Activated T-cell treated with anti-CD3 and anti-CD28 coated beads, Interleukin-2, amount 50 U/mL, for 24 hours (primary cell): ENCODE measurements at regions not wholly inside any gene's neighbourhood (a gene's known extent, or its start where the extent isn't known, plus 50 kb on each side); places are given as distances from the start of the nearest gene placed in this dataset.
A peak's percentile ranks its signal among the peaks of the same experiment; 100 is the strongest.
"Not testable (repeated sequence)": the region's sequence is repeated elsewhere in the genome, so short reads cannot be mapped to it uniquely, and the experiment has no call there.

Experiments
- DNase-seq: peaks from one replicate; pipeline ENCODE4 v3.0.0-alpha.2; 2020
- H3K27ac Mint-ChIP-seq: 2 replicates; pipeline ENCODE4 v1.8.0; 2020; ENCODE audit warnings: mild to moderate bottlenecking, mixed read lengths
- H3K27me3 Mint-ChIP-seq: 2 replicates; pipeline ENCODE4 v1.8.0; 2020; ENCODE audit warnings: mixed read lengths
- H3K36me3 Mint-ChIP-seq: 2 replicates; pipeline ENCODE4 v1.8.0; 2020; ENCODE audit warnings: low read depth, mixed read lengths
- H3K4me1 Mint-ChIP-seq: 2 replicates; pipeline ENCODE4 v1.8.0; 2020; ENCODE audit warnings: low read depth, mixed read lengths
- H3K4me3 Mint-ChIP-seq: 2 replicates; pipeline ENCODE4 v1.8.0; 2020; ENCODE audit warnings: mild to moderate bottlenecking, moderate library complexity, mixed read lengths
- H3K9me3 Mint-ChIP-seq: 2 replicates; pipeline ENCODE4 v1.8.0; 2020; ENCODE audit warnings: mixed read lengths

DNA sequence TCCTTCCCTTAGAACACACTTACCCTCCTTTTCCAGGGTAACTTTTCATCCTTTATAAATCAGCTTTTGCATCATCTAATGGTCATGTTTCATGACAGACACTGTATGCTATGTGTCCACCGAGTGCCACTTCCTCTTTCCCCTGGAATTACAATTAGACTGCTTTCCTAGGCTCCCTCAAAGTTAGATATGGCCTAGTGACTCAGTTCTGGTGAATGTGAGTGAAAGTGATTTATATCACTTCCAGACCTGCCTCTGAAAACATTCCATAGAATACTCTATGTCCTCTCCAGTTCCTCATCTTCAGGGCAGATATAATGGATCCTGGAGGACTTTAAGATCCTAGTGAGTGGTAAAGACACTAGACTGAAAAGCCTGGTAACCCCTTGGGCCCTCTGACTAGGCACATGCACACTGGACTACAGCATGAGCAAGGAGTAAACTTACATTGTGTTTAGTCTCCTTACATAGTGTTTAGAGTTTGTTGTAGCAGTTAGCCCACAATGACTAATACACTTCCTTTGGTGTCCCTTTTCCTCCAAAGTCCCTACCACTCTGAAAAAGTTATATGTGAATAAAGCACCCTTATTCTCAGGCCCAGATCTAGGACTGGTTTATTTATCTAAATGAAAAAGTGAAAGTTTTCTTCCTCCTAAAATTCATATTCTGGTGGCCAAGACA, 59.3 kb downstream of the GPR88 start:
- H3K9me3 Mint-ChIP-seq = peaks cover 20% of the 10 kb centered on the region
- H3K36me3 Mint-ChIP-seq = no peaks in the 10 kb centered on the region
- no peaks in the 10 kb centered on the region for H3K4me1 Mint-ChIP-seq
- H3K27ac Mint-ChIP-seq = no peak overlapping the region
- peaks cover 3% of the 10 kb centered on the region for H3K27me3 Mint-ChIP-seq
- no peak overlapping the region for H3K4me3 Mint-ChIP-seq
- DNase-seq = no peak

DNA sequence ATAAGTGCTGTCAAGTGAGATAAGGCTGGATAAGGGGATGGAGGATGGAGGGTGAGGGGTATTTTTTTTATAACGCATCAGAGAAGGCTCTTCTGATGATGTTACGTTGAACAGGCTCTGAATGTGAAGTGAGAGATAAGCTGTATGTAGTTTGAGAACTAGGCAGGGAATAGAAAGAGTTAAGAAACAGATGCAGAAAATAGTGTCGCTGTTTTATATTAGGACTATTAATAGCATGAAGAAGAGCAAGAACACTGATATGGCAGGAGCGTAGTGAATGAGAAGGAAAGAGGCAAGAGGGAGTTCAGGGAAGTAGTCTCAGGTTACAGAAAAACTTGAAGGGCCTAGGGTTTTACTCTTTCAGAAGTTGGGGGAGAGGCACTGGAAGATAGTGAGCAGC, 59.8 kb downstream of the GPR88 start:
- Mint-ChIP-seq H3K4me3 (no peak overlapping the region), H3K27me3 (peaks cover 3% of the 10 kb centered on the region), H3K4me1 (no peaks in the 10 kb centered on the region), H3K36me3 (no peaks in the 10 kb centered on the region), H3K9me3 (peaks cover 25% of the 10 kb centered on the region), H3K27ac (no peak overlapping the region)
- no peak for DNase-seq

DNA sequence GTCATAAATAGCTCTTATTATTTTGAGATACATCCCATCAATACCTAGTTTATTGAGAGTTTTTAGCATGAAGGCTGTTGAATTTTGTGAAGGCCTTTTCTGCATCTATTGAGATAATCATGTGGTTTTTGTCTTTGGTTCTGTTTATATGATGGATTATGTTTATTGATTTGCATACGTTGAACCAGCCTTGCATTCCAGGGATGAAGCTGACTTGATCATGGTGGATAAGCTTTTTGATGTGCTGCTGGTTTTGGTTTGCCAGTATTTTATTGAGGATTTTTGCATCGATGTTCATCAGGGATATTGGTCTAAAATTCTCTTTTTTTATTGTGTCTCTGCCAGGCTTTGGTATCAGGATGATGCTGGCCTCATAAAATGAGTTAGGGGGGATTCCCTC, 62.4 kb downstream of the GPR88 start:
- peaks cover 36% of the 10 kb centered on the region for H3K9me3 Mint-ChIP-seq
- not testable (repeated sequence) for DNase-seq, H3K36me3 Mint-ChIP-seq, H3K4me3 Mint-ChIP-seq, H3K27me3 Mint-ChIP-seq, H3K4me1 Mint-ChIP-seq, H3K27ac Mint-ChIP-seq

DNA sequence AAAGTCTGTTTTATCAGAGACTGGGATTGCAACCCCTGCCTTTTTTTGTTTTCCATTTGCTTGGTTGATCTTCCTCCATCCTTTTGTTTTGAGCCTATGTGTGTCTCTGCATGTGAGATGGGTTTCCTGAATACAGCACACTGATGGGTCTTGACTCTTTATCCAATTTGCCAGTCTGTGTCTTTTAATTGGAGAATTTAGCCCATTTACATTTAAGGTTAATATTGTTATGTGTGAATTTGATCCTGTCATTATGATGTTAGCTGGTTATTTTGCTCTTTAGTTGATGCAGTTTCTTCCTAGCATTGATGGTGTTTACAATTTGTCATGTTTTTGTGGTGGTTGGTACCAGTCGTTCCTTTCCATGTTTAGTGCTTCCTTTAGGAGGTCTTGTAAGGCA, 64.1 kb downstream of the GPR88 start:
- Mint-ChIP-seq H3K27me3 (peaks cover 17% of the 10 kb centered on the region), H3K9me3 (peaks cover 37% of the 10 kb centered on the region)
- H3K4me1 Mint-ChIP-seq, DNase-seq, H3K27ac Mint-ChIP-seq, H3K4me3 Mint-ChIP-seq, H3K36me3 Mint-ChIP-seq: not testable (repeated sequence)

DNA sequence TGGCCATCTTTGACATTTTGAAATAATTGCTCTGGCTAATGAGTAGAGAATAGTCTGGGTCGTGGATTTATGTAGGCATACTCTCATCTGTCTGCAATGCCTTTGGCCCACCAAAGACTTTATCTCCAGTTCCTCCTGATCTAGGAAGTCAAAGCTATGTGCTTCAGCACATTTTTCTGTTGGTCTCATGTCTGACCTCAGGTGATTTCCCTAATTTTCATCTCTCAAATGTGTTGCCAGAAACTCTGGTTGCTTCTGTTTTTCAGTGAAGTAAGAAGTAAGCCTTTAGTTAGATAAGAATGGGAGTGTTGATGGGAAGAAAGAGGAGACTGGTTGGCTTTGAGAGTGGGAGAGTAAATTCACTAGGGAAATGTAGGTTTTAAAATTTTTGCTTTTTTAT, 66.4 kb downstream of the GPR88 start:
- H3K36me3 Mint-ChIP-seq = no peaks in the 10 kb centered on the region

DNA sequence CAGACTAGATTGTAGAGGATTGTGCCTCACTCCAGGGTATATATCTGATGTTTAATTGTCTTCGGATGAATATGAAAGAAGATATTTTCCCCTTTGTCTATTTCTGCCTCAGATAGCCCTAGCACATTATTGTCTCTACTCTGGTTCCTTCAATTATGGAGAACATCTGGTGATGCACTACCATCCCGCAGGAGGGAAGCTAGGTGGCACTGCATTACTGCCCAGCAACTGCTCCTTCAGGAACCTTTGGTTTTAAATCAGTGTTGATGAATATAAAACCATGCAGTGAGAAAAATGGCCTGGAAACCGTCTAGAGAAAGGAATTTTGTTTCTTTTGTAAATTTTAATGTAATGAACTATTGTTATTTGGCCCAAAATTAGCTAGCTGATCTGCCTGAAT, 68.5 kb downstream of the GPR88 start:
- H3K27ac Mint-ChIP-seq = no peak overlapping the region
- no peak overlapping the region for H3K4me3 Mint-ChIP-seq
- H3K27me3 Mint-ChIP-seq = peaks cover 16% of the 10 kb centered on the region
- no peaks in the 10 kb centered on the region for H3K36me3 Mint-ChIP-seq
- H3K9me3 Mint-ChIP-seq = peaks cover 23% of the 10 kb centered on the region
- no peaks in the 10 kb centered on the region for H3K4me1 Mint-ChIP-seq
- DNase-seq = no peak

More for the DNA sequence above, 66.4 kb downstream of the GPR88 start:
- DNase-seq = no peak
- Mint-ChIP-seq H3K4me3 (no peak overlapping the region), H3K27ac (no peak overlapping the region), H3K9me3 (peaks cover 37% of the 10 kb centered on the region), H3K27me3 (peaks cover 17% of the 10 kb centered on the region), H3K4me1 (no peaks in the 10 kb centered on the region)

DNA sequence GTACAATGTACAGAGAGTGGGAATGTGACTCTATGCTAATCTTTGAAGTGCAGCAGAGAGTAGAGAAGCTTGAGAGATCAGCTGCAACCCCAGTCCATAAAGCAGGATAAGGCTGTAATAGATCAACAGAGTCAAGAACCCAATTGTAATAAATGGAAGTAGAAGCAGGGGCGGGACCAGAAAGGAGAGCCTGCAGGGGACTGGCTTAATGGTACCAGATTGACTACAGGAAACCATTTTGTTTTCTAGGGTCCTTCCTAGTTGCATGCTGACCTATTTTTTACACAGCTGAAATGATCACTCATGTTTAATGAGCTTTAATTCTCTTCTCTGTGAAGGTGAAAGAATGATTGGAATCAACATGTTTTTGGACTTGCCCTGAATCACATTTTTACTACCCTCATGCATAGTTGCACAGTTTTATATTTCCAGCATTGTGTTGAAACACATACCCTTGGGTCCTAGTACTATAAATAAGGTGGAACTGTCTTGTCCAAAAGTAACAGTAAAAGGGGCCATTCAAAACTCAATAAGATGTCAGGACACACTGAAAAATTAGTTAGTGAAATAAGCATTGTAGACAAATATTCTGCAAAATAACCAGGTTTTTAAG, 69.8 kb downstream of the GPR88 start:
- Mint-ChIP-seq H3K27me3 (peaks cover 17% of the 10 kb centered on the region), H3K36me3 (no peaks in the 10 kb centered on the region), H3K4me3 (no peak overlapping the region), H3K4me1 (no peaks in the 10 kb centered on the region), H3K27ac (no peak overlapping the region), H3K9me3 (peaks cover 12% of the 10 kb centered on the region)
- no peak for DNase-seq

DNA sequence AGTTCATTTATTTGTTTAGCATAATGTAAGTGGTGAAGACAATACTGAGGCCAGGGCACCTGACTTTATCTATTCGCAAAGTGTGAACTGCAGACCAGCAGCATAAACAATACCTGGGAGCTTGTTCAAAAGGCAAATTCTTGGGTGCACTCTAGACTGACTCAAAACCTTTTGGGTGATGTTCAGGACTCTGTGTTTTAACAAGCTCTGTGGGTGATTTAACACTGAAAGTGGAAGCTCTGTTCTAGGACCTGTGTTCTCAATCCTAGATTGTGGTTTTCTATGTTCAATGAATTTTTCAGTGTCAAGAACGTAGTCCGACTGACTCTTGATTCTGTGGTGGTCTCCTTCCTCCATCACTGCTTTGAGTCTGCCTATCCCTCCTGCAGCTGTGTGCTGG, 71.9 kb downstream of the GPR88 start:
- Mint-ChIP-seq H3K36me3 (no peaks in the 10 kb centered on the region), H3K4me1 (peaks cover 12% of the 10 kb centered on the region), H3K4me3 (no peak overlapping the region), H3K27ac (no peak overlapping the region), H3K9me3 (peaks cover 5% of the 10 kb centered on the region), H3K27me3 (peaks cover 17% of the 10 kb centered on the region)
- DNase-seq = no peak

DNA sequence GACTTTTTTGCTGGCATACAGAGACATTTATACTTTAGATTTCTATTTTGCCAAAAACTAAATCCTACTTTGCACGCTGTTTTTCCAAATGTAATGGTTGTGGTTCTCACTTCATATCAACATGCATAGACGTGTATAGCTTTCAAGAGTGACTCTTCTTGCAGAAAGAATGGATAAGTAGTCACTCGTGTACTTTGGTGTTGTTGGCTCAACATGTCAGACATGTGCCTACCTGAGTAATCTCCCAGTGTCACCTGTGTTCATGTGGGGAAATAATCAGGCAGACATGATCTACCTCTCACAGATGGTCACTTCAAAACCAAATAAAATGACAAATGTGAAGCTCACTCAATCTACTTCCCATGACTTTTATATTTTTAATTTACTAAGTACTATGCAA, 73.1 kb downstream of the GPR88 start:
- Mint-ChIP-seq H3K4me1 (peaks cover 14% of the 10 kb centered on the region), H3K9me3 (no peaks in the 10 kb centered on the region), H3K36me3 (no peaks in the 10 kb centered on the region), H3K4me3 (no peak overlapping the region), H3K27ac (no peak overlapping the region), H3K27me3 (peaks cover 7% of the 10 kb centered on the region)
- no peak for DNase-seq

DNA sequence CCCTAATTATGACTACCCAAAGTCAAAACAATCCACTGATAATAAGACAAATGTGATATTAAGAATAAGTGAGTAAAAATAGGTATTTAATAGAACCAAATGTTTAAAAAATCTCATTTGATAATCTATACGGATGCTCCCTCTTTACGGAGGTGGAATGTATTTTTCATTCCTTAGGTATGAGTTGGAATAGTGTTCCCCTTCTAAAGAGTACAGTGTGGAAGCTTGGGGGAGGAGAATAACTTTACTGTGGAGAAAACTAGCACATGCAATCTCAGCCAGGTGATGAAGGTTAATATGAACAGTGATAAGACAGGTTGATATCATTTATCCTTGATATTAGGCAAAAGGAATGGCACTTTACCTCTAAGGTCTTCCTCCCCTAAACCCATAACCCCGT, 74.6 kb downstream of the GPR88 start:
- no peak for DNase-seq
- no peaks in the 10 kb centered on the region for H3K36me3 Mint-ChIP-seq
- H3K9me3 Mint-ChIP-seq = no peaks in the 10 kb centered on the region
- H3K27me3 Mint-ChIP-seq = peaks cover 3% of the 10 kb centered on the region
- no peak overlapping the region for H3K27ac Mint-ChIP-seq
- H3K4me3 Mint-ChIP-seq = no peak overlapping the region
- peaks cover 14% of the 10 kb centered on the region for H3K4me1 Mint-ChIP-seq

DNA sequence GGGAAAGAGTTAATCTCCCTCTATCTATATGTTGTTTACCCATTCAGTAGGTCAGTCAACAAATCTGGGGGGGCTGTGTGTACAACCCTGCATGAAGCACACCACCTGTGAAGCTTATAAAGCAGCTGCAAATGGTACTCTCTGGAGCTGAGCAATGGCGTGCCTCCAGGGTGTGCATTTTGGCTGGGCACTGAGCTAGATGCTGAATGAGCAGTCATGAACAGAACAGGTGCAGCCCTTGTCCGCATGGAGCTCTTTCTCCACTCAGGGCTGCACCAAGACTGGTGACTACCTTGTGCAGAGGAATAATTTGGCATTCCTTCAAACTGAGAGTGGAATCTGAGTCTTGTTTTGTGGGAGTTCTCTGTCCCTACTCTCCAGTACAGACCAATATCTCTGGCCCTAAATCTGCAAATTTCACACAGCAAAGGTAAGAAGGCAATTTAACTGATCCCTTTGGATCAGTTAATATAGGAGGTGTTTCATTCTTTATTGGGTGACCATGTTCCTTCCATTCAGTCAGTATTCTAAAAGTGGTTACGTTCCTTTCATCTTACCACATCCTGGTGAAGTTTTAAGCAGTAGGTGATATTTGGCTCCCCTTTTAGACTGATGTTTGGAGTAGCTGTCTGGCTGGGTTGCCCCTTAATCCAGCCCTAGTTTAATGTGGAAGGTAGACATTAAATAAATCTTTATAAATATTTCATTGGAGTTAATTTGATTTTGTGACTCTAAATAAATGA, 76.0 kb downstream of the GPR88 start:
- Mint-ChIP-seq H3K4me1 (peaks cover 14% of the 10 kb centered on the region), H3K9me3 (no peaks in the 10 kb centered on the region), H3K4me3 (no peak overlapping the region), H3K36me3 (no peaks in the 10 kb centered on the region), H3K27ac (no peak overlapping the region), H3K27me3 (peaks cover 3% of the 10 kb centered on the region)
- no peak for DNase-seq

DNA sequence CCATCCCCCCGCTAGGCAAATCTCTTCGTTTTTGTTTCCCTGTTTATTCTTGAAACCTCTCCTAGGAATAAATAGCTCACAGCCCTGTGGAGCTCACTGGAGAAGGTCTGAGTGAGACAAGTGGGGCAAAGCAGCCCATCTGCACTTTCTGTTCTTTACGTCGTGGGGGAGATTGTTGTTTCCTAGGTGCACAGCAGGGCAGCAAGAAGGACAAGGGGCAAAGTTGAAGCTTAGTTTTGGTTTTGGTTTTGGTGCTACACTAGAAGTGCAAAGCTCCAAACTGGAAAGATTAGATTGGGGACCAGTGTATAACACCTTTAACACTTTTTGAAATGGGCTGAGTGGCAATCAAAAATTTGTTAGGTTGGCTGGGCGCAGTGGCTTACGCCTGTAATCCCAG, 76.6 kb downstream of the GPR88 start:
- Mint-ChIP-seq H3K27ac (peak overlapping the region; percentile 12), H3K27me3 (peaks cover 3% of the 10 kb centered on the region), H3K9me3 (no peaks in the 10 kb centered on the region), H3K36me3 (no peaks in the 10 kb centered on the region), H3K4me1 (peaks cover 14% of the 10 kb centered on the region), H3K4me3 (peak overlapping the region; percentile 1)
- no peak for DNase-seq

DNA sequence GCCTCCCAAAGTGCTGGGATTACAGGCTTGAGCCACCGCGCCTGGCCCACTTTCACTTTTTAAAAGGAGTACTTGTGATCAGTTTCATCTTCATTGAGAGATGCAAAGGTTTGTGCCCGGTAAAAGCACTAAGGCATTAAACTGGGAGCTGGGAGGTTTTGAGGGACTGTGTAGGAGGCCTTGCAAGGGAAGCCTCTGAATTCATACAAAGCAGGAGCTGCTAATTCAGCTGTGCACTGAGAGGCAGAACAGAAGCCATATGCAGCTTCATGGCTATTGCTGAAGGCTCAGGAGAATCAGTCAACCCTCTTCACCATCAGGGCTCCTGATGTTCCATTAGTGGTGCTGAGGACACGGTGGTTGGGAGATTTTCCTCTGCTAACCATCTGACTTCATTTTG, 77.7 kb downstream of the GPR88 start:
- DNase-seq = no peak
- Mint-ChIP-seq H3K4me1 (peaks cover 14% of the 10 kb centered on the region), H3K36me3 (no peaks in the 10 kb centered on the region), H3K27me3 (peaks cover 3% of the 10 kb centered on the region), H3K4me3 (no peak overlapping the region), H3K27ac (no peak overlapping the region), H3K9me3 (no peaks in the 10 kb centered on the region)

DNA sequence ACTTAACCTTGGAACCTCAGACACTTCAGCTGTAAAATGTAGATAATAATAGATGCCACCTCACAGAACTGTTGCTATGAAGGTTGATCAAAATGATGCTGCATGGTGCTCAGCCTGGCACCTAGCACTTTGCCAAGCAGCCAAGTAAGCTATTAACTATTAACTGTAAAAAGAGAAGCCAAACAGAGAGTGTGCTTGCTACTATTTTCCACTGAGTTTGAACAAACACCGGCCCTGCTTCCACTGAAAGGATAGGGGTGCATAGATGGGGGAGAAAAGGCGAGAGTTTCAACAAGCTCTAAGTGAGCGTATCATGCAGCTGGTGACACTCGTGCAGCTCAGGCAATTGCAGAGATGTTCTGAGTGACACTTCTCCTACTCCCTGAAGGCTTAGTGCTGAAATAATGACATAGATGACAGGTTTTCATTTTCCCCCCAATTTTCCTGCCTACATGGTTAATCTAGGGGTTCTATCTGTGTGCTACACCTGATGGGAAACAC, 78.2 kb downstream of the GPR88 start:
- no peaks in the 10 kb centered on the region for H3K36me3 Mint-ChIP-seq
- no peaks in the 10 kb centered on the region for H3K9me3 Mint-ChIP-seq
- H3K27ac Mint-ChIP-seq = no peak overlapping the region
- H3K27me3 Mint-ChIP-seq = peaks cover 3% of the 10 kb centered on the region
- H3K4me1 Mint-ChIP-seq = peaks cover 14% of the 10 kb centered on the region
- no peak overlapping the region for H3K4me3 Mint-ChIP-seq
- DNase-seq = no peak

DNA sequence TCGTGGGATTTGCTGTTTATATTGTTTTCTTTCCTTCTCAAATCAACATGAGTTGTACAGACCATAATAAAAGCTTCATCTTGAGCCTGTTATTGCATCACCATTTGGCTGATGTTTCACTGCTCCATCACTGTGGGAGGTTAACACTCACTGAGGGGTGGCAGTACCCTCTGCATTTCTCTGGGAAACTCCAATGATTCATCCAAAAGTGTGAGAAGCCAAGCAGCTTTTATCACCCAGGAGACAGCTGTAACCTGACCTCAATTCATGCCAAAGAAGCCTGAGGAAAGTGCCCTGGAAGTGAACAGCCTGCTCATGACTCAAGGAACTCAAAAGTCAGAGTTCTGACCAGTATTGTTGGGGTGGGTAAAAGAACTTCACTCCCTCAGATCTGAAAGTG, 84.1 kb downstream of the GPR88 start:
- H3K27ac Mint-ChIP-seq = no peak overlapping the region
- H3K36me3 Mint-ChIP-seq = no peaks in the 10 kb centered on the region
- no peaks in the 10 kb centered on the region for H3K9me3 Mint-ChIP-seq
- H3K4me1 Mint-ChIP-seq = peaks cover 18% of the 10 kb centered on the region
- no peak for DNase-seq
- no peaks in the 10 kb centered on the region for H3K27me3 Mint-ChIP-seq
- no peak overlapping the region for H3K4me3 Mint-ChIP-seq
